LNCaP clone FGC (cell line): ENCODE measurements at regions not wholly inside any gene's neighbourhood (a gene's known extent, or its start where the extent isn't known, plus 50 kb on each side); places are given as distances from the start of the nearest gene placed in this dataset.
A peak's percentile ranks its signal among the peaks of the same experiment; 100 is the strongest.

ENCODE experiments used
- DNase-seq: peaks from one replicate; pipeline ENCODE4 v3.0.0-alpha.2; 2011; ENCODE audit warnings: low read depth
- H3K4me3 ChIP-seq: 2 replicates; pipeline ENCODE4 v1.5.1; 2011; ENCODE audit warnings: mild to moderate bottlenecking, low read depth, low read length, control low read depth
- TF ChIP-seq, protein P1 (sequence below): IDR thresholded peaks from 2 replicates; pipeline ENCODE4 v1.5.1; 2012; ENCODE audit warnings: mild to moderate bottlenecking; ENCODE audit not compliant: control insufficient read depth, insufficient read depth; ENCODE audit errors: extremely low read depth

DNA sequence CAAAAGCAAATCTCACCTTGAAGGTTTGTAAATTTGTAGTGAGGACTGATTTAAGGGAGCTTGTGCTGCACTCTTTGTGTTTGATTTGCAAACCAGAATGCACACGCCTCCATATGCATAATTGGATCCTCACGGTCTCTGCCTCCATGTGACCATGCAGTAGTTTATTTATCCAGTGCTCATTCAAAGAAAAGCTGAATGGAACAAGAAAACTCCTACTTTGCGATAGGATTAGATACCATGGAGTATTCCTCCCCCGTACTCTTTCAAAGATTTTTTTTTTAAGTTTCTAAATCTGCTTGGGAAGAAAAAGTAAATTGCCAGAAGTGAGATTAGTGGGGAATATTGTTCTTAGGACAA is 290.4 kb upstream of the TUT7 start:
- no peak for DNase-seq
- no peak overlapping the region for H3K4me3 ChIP-seq
- TF ChIP-seq, protein P1, sequence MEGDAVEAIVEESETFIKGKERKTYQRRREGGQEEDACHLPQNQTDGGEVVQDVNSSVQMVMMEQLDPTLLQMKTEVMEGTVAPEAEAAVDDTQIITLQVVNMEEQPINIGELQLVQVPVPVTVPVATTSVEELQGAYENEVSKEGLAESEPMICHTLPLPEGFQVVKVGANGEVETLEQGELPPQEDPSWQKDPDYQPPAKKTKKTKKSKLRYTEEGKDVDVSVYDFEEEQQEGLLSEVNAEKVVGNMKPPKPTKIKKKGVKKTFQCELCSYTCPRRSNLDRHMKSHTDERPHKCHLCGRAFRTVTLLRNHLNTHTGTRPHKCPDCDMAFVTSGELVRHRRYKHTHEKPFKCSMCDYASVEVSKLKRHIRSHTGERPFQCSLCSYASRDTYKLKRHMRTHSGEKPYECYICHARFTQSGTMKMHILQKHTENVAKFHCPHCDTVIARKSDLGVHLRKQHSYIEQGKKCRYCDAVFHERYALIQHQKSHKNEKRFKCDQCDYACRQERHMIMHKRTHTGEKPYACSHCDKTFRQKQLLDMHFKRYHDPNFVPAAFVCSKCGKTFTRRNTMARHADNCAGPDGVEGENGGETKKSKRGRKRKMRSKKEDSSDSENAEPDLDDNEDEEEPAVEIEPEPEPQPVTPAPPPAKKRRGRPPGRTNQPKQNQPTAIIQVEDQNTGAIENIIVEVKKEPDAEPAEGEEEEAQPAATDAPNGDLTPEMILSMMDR: no peak

GRCh38 chr9:86643946-86644674 is 289.9 kb upstream of the TUT7 start:
- H3K4me3 ChIP-seq: no peak overlapping the region
- TF ChIP-seq, protein P1: no peak
- DNase-seq: no peak

- TF ChIP-seq, protein P1: no peak
- DNase-seq: no peak
- H3K4me3 ChIP-seq: no peak overlapping the region
These were observed 288.5 kb upstream of the TUT7 start for GRCh38 chr9:86642721-86643120.

DNA sequence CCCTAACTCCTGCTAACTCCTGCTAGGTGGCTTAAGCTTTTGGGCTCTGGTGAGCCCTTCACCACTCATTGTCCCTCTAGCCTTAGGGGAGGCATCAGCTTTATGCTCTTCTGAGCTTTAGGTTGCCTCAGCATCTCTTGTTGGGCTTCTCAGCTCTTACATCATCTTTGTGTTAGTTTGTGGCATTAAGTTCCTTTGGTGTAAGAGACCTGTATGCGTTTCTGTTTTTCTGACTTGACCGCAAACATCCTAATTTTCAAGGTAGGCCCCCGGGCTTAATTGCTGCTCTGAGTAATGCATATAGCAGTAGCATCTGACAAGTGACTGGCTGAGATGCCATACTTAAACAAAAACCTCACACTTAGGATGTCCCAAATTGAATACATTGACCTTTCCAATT is 287.8 kb upstream of the TUT7 start:
- H3K4me3 ChIP-seq: no peak overlapping the region
- TF ChIP-seq, protein P1: no peak
- no peak for DNase-seq

DNA sequence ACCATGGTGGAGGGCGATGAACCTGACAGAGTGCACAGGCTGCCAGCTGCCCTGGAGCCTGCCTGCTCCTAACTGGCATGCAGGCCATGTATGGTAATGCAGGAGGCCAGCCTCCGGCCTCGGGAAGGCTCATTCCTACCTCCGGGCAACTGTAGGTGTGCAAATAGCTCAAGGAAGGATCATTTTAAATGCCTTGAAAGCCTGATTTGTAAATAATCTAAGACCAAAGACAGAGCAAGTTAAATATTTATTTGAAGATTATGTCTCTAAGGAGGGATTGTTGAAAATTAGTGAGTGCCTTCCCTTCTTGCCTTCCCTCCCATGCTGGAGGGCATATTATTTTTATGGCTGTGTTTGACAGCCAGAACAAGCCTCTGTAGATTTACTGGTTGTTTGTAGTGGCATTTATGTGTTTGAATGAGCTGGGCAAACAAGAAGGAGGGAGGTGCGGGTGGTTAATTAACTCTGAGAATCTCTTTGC is 285.7 kb upstream of the TUT7 start:
- no peak overlapping the region for H3K4me3 ChIP-seq
- TF ChIP-seq, protein P1: no peak
- DNase-seq: peak; percentile 87

DNA sequence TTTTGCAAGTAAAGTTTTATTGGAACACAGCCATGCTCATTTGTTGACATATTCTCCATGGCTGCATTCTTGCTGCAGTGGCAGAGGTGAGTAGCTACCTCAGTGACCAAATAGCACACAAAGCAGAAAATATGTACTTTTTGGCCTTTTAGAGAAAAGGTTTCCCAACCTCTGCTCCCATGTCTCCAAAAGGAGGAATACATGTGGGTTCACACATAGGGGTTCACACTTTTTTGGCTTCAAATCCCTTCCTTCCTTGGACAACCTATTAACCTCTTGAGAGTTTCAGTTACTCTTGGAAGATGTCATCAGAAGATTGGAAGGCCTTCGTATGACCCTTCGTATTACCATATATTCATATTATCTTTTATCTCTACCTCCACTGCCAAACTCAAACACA is 285.1 kb upstream of the TUT7 start:
- no peak overlapping the region for H3K4me3 ChIP-seq
- TF ChIP-seq, protein P1: no peak
- no peak for DNase-seq

- no peak for DNase-seq
- no peak overlapping the region for H3K4me3 ChIP-seq
- TF ChIP-seq, protein P1: no peak
These were observed 283.9 kb upstream of the TUT7 start for GRCh38 chr9:86638109-86638508.
